PFSK-1 (cell line): ENCODE measurements at regions not wholly inside any gene's neighbourhood (a gene's known extent, or its start where the extent isn't known, plus 50 kb on each side); places are given as distances from the start of the nearest gene placed in this dataset.

Experiments used
- FOXP2 ChIP-seq: optimal IDR thresholded peaks from 2 replicates; pipeline ENCODE3; 2011; ENCODE audit warnings: borderline replicate concordance, control low read depth, inconsistent platforms; ENCODE audit not compliant: insufficient read depth; ENCODE audit errors: extremely low read length, extremely low read depth
- POLR2AphosphoS5 ChIP-seq: IDR thresholded peaks from 2 replicates; pipeline ENCODE4 v1.6.1; 2012; ENCODE audit warnings: low read depth, mild to moderate bottlenecking, control low read depth, low read length, moderate library complexity
- REST ChIP-seq, 2 experiments: IDR thresholded peaks; 2 replicates each; pipeline versions ENCODE4 v1.6.1 to v1.8.0; 2011 to 2012; ENCODE audit warnings: low read depth in 2 of 2, low read length in 2 of 2, control low read depth in 1 of 2, inconsistent platforms in 1 of 2, mild to moderate bottlenecking in 1 of 2, moderate library complexity in 1 of 2; ENCODE audit not compliant: insufficient read depth in 1 of 2
- SIN3A ChIP-seq: IDR thresholded peaks from 2 replicates; pipeline ENCODE4 v1.6.1; 2012; ENCODE audit warnings: mild to moderate bottlenecking, low read length, moderate library complexity, borderline replicate concordance; ENCODE audit not compliant: insufficient read depth
- TAF1 ChIP-seq: IDR thresholded peaks from 2 replicates; pipeline ENCODE4 v1.6.1; 2012; ENCODE audit warnings: low read length, control low read depth, borderline replicate concordance; ENCODE audit not compliant: insufficient read depth

- TF ChIP-seq SIN3A, result no peak
- no peak for TF ChIP-seq TAF1
- no peak for TF ChIP-seq FOXP2
- no peak for TF ChIP-seq POLR2AphosphoS5
- TF ChIP-seq REST (IDR thresholded peaks at IDR 0.05; ENCODE audit: insufficient read depth in 1 of 2, low read depth in 2 of 2, low read length in 2 of 2), result no peak
These were observed 136.6 kb upstream of the SPRY1 start for GRCh38 chr4:123259676-123260646.

GRCh38 chr4:123260653-123261052 is 135.9 kb upstream of the SPRY1 start:
- TF ChIP-seq TAF1 (no peak), REST (IDR thresholded peaks at IDR 0.05; ENCODE audit: insufficient read depth in 1 of 2, low read depth in 2 of 2, low read length in 2 of 2) (no peak), POLR2AphosphoS5 (no peak), SIN3A (no peak), FOXP2 (no peak)

GRCh38 chr4:123262080-123262479 is 134.5 kb upstream of the SPRY1 start:
- TF ChIP-seq SIN3A, result no peak
- TF ChIP-seq POLR2AphosphoS5, result no peak
- TF ChIP-seq FOXP2, result no peak
- TF ChIP-seq TAF1, result no peak
- no peak for TF ChIP-seq REST (IDR thresholded peaks at IDR 0.05; ENCODE audit: insufficient read depth in 1 of 2, low read depth in 2 of 2, low read length in 2 of 2)

- no peak for TF ChIP-seq SIN3A
These were observed 131.2 kb upstream of the SPRY1 start for GRCh38 chr4:123265443-123265842.

- TF ChIP-seq SIN3A (no peak), POLR2AphosphoS5 (no peak), TAF1 (no peak), REST (IDR thresholded peaks at IDR 0.05; ENCODE audit: insufficient read depth in 1 of 2, low read depth in 2 of 2, low read length in 2 of 2) (no peak), FOXP2 (no peak)
These were observed 130.4 kb upstream of the SPRY1 start for GRCh38 chr4:123266221-123266620.
